ENCODE measurements at regions not wholly inside any gene's neighbourhood (a gene's known extent, or its start where the extent isn't known, plus 50 kb on each side); places are given as distances from the start of the nearest gene placed in this dataset.

GRCh38 chr21:31503939-31504338 lies 155.6 kb upstream of the SOD1 start:
- TF ChIP-seq CTCF (IDR thresholded peaks at IDR 0.05) (no peak), POLR2AphosphoS5 (IDR thresholded peaks at IDR 0.05; ENCODE audit: insufficient read depth in 1 of 2, low read depth in 1 of 2) (peak in 1 of 2 donors; percentile 60), POLR2A (IDR thresholded peaks at IDR 0.05) (no peak)
